ENCODE measurements at regions not wholly inside any gene's neighbourhood (a gene's known extent, or its start where the extent isn't known, plus 50 kb on each side); places are given as distances from the start of the nearest gene placed in this dataset.

GRCh38 chr18:71966791-71967190 is 577.4 kb downstream of the CBLN2 start (continued):
- TF ChIP-seq, protein P1, sequence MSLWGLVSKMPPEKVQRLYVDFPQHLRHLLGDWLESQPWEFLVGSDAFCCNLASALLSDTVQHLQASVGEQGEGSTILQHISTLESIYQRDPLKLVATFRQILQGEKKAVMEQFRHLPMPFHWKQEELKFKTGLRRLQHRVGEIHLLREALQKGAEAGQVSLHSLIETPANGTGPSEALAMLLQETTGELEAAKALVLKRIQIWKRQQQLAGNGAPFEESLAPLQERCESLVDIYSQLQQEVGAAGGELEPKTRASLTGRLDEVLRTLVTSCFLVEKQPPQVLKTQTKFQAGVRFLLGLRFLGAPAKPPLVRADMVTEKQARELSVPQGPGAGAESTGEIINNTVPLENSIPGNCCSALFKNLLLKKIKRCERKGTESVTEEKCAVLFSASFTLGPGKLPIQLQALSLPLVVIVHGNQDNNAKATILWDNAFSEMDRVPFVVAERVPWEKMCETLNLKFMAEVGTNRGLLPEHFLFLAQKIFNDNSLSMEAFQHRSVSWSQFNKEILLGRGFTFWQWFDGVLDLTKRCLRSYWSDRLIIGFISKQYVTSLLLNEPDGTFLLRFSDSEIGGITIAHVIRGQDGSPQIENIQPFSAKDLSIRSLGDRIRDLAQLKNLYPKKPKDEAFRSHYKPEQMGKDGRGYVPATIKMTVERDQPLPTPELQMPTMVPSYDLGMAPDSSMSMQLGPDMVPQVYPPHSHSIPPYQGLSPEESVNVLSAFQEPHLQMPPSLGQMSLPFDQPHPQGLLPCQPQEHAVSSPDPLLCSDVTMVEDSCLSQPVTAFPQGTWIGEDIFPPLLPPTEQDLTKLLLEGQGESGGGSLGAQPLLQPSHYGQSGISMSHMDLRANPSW (CRISPR knock-in tag; conservative IDR thresholded peaks at IDR 0.05; ENCODE audit: low read depth): no peak
- TF ChIP-seq ATF1 (CRISPR knock-in tag; IDR thresholded peaks at IDR 0.05): no peak
- no peak for TF ChIP-seq MXD4 (CRISPR knock-in tag; IDR thresholded peaks at IDR 0.05; ENCODE audit: borderline replicate concordance)
- no peak for TF ChIP-seq NFE2L1 (CRISPR knock-in tag; IDR thresholded peaks at IDR 0.05)
- TF ChIP-seq ATF3 (CRISPR knock-in tag; conservative IDR thresholded peaks at IDR 0.05): no peak
- TF ChIP-seq, protein P2, sequence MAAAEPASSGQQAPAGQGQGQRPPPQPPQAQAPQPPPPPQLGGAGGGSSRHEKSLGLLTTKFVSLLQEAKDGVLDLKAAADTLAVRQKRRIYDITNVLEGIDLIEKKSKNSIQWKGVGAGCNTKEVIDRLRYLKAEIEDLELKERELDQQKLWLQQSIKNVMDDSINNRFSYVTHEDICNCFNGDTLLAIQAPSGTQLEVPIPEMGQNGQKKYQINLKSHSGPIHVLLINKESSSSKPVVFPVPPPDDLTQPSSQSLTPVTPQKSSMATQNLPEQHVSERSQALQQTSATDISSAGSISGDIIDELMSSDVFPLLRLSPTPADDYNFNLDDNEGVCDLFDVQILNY (CRISPR knock-in tag; IDR thresholded peaks at IDR 0.05): no peak
- no peak for TF ChIP-seq FOXK1 (CRISPR knock-in tag; IDR thresholded peaks at IDR 0.05)

DNA sequence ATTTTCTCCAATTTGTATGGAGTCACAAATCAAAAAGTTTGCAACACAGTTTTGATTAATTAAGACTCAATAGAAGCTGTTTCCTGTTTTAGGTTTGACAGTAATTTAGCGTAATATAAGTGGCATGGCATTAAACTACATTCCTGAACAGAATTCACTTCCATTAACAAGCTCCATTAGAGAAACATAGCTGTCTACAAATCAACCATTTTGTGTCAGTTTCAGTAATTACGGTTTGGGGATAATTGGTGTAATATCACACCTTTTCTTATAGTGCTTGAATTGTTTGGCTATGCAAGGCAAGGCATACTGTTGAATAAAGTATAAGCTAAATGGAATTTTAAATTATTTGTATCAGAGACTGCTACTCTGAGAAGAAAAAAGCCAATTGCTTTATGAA is 585.5 kb downstream of the CBLN2 start:
- Mint-ChIP-seq H3K9me3 (peaks cover 44% of the 10 kb centered on the region), H3K4me3 (no peak overlapping the region), H3K4me1 (no peaks in the 10 kb centered on the region), H3K27me3 (ENCODE audit: low read depth) (peaks cover 5% of the 10 kb centered on the region), H3K27ac (no peak overlapping the region), H3K36me3 (peaks cover 16% of the 10 kb centered on the region)
- ATAC-seq (no peak), DNase-seq (ENCODE audit: low spot score) (no peak)
- ChIA-PET POLR2A (no interaction called here), CTCF (no interaction called here)
- TF ChIP-seq FOXJ3 (CRISPR knock-in tag; IDR thresholded peaks at IDR 0.05; ENCODE audit: borderline replicate concordance) (no peak), NR3C1 (CRISPR knock-in tag; conservative IDR thresholded peaks at IDR 0.05; ENCODE audit: low read depth) (no peak), NFYB (CRISPR knock-in tag; conservative IDR thresholded peaks at IDR 0.05; ENCODE audit: low read depth) (no peak), FOXP4 (CRISPR knock-in tag; IDR thresholded peaks at IDR 0.05) (no peak)

DNA sequence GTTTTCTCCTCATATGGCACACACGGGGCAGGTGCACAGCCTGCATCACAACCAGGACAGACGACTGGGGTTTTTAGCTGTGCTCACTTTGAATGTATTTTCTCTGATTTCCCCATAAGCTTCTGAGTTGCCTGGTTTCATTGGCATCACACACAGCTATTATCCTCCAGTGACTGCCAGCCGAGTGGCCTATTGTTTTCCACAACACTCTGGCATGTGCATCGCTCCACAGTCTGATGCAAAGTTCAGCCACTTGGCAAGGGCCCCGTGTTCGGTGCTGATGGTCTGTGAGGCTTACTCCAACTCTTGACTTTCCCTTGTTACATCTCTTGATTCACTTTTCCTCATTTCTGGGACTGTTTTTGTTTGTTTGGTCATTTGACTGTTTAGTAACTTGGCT is 593.1 kb downstream of the CBLN2 start:
- Mint-ChIP-seq H3K4me3 (no peak overlapping the region), H3K4me1 (no peaks in the 10 kb centered on the region), H3K27ac (no peak overlapping the region), H3K27me3 (ENCODE audit: low read depth) (no peaks in the 10 kb centered on the region), H3K36me3 (peaks cover 17% of the 10 kb centered on the region), H3K9me3 (peaks cover 52% of the 10 kb centered on the region)
- no peak for TF ChIP-seq ESRRA (CRISPR knock-in tag; IDR thresholded peaks at IDR 0.05; ENCODE audit: borderline replicate concordance)
- TF ChIP-seq SMAD4 (CRISPR knock-in tag; IDR thresholded peaks at IDR 0.05): no peak
- no peak for TF ChIP-seq FOXP1 (CRISPR knock-in tag; IDR thresholded peaks at IDR 0.05; ENCODE audit: borderline replicate concordance)
- TF ChIP-seq SOX15 (CRISPR knock-in tag; IDR thresholded peaks at IDR 0.05): no peak
- TF ChIP-seq ATF1 (CRISPR knock-in tag; IDR thresholded peaks at IDR 0.05): no peak
- TF ChIP-seq MLX (CRISPR knock-in tag; IDR thresholded peaks at IDR 0.05): no peak
- TF ChIP-seq, protein P3, sequence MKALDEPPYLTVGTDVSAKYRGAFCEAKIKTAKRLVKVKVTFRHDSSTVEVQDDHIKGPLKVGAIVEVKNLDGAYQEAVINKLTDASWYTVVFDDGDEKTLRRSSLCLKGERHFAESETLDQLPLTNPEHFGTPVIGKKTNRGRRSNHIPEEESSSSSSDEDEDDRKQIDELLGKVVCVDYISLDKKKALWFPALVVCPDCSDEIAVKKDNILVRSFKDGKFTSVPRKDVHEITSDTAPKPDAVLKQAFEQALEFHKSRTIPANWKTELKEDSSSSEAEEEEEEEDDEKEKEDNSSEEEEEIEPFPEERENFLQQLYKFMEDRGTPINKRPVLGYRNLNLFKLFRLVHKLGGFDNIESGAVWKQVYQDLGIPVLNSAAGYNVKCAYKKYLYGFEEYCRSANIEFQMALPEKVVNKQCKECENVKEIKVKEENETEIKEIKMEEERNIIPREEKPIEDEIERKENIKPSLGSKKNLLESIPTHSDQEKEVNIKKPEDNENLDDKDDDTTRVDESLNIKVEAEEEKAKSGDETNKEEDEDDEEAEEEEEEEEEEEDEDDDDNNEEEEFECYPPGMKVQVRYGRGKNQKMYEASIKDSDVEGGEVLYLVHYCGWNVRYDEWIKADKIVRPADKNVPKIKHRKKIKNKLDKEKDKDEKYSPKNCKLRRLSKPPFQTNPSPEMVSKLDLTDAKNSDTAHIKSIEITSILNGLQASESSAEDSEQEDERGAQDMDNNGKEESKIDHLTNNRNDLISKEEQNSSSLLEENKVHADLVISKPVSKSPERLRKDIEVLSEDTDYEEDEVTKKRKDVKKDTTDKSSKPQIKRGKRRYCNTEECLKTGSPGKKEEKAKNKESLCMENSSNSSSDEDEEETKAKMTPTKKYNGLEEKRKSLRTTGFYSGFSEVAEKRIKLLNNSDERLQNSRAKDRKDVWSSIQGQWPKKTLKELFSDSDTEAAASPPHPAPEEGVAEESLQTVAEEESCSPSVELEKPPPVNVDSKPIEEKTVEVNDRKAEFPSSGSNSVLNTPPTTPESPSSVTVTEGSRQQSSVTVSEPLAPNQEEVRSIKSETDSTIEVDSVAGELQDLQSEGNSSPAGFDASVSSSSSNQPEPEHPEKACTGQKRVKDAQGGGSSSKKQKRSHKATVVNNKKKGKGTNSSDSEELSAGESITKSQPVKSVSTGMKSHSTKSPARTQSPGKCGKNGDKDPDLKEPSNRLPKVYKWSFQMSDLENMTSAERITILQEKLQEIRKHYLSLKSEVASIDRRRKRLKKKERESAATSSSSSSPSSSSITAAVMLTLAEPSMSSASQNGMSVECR (CRISPR knock-in tag; IDR thresholded peaks at IDR 0.05; ENCODE audit: borderline replicate concordance): no peak
- TF ChIP-seq, protein P4, sequence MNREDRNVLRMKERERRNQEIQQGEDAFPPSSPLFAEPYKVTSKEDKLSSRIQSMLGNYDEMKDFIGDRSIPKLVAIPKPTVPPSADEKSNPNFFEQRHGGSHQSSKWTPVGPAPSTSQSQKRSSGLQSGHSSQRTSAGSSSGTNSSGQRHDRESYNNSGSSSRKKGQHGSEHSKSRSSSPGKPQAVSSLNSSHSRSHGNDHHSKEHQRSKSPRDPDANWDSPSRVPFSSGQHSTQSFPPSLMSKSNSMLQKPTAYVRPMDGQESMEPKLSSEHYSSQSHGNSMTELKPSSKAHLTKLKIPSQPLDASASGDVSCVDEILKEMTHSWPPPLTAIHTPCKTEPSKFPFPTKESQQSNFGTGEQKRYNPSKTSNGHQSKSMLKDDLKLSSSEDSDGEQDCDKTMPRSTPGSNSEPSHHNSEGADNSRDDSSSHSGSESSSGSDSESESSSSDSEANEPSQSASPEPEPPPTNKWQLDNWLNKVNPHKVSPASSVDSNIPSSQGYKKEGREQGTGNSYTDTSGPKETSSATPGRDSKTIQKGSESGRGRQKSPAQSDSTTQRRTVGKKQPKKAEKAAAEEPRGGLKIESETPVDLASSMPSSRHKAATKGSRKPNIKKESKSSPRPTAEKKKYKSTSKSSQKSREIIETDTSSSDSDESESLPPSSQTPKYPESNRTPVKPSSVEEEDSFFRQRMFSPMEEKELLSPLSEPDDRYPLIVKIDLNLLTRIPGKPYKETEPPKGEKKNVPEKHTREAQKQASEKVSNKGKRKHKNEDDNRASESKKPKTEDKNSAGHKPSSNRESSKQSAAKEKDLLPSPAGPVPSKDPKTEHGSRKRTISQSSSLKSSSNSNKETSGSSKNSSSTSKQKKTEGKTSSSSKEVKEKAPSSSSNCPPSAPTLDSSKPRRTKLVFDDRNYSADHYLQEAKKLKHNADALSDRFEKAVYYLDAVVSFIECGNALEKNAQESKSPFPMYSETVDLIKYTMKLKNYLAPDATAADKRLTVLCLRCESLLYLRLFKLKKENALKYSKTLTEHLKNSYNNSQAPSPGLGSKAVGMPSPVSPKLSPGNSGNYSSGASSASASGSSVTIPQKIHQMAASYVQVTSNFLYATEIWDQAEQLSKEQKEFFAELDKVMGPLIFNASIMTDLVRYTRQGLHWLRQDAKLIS (CRISPR knock-in tag; IDR thresholded peaks at IDR 0.05; ENCODE audit: borderline replicate concordance): no peak
- DNase-seq (ENCODE audit: low spot score) (no peak), ATAC-seq (no peak)
- ChIA-PET CTCF (no interaction called here), POLR2A (no interaction called here)
